ENCODE measurements at regions not wholly inside any gene's neighbourhood (a gene's known extent, or its start where the extent isn't known, plus 50 kb on each side); places are given as distances from the start of the nearest gene placed in this dataset.

DNA sequence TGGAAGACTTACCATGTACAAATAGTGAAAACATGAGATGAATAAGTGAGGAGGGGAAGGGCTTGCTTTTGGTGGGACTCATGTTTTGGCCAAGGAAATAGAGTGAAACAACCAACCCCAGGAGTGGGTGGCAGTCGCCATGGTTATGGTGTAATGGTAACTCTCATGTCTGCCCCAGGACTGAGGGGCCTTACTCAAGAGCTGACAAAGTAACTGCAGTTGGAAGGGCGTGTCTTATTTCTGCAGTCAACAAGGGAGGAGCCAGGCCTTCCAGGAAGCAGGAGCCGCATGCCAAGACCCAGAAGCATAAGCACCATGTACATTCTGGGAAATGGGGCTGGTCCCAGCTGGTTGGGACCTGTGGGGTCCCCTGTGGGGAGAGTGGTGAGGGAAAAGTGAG lies 108.5 kb downstream of the UNC5CL start (continued):
- TF ChIP-seq ZNF586 (CRISPR knock-in tag; conservative IDR thresholded peaks at IDR 0.05): no peak

DNA sequence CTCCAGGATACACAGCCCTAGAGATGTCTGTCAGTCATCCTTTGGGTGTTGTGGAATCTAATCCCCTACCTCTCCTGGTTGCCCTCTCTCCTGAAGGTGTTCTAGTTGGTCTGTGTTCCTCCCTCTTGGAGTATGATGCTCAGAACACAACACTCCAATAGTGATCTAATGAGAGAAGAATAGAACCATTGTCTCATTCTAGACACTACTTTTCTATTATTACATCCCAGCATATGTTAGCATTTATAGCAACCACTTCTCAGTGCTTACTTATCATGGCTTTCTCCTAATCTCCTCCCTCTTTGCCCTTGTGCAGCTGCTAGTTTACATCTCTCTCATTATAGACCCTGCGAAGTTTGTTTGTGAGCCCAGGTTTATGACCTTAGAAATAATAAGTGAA lies 109.0 kb downstream of the UNC5CL start:
- no peaks in the 10 kb centered on the region for H3K9me3 ChIP-seq (replicated peaks; ENCODE audit: control insufficient read depth, insufficient read depth, low read depth, low read length)
- no peak overlapping the region for H2AFZ ChIP-seq (ENCODE audit: low read depth, low read length)
- in situ Hi-C loops (cut with MboI): no loop called here
- no peak for DNase-seq (ENCODE audit: extremely low read depth in 1 of 4, low spot score in 3 of 4)
- H3K79me2 ChIP-seq (ENCODE audit: control insufficient read depth, insufficient read depth, low read length): no peaks in the 10 kb centered on the region
- no peak overlapping the region for H3K27ac ChIP-seq (ENCODE audit: extremely low read depth, low read depth, low read length)
- H4K20me1 ChIP-seq (replicated peaks; ENCODE audit: control insufficient read depth, insufficient read depth, low read length): no peaks in the 10 kb centered on the region
- no peak for FAIRE-seq
- H3K9me1 ChIP-seq (ENCODE audit: control insufficient read depth, insufficient read depth, low read length): no peaks in the 10 kb centered on the region
- no peak overlapping the region for H3K4me2 ChIP-seq (ENCODE audit: insufficient read depth, low read length)
- TF ChIP-seq ZFX (CRISPR knock-in tag; IDR thresholded peaks at IDR 0.05) (no peak), GABPB2 (CRISPR knock-in tag; conservative IDR thresholded peaks at IDR 0.05) (no peak), ZNF551 (CRISPR knock-in tag; IDR thresholded peaks at IDR 0.05) (no peak), MAZ (CRISPR knock-in tag; conservative IDR thresholded peaks at IDR 0.05 in 1 of 2, IDR thresholded peaks at IDR 0.05 in 1 of 2) (no peak), POLR2AphosphoS2 (IDR thresholded peaks at IDR 0.05; ENCODE audit: low read length) (no peak), ZNF354B (CRISPR knock-in tag; IDR thresholded peaks at IDR 0.05) (no peak), U2AF2 (optimal IDR thresholded peaks at IDR 0.05; ENCODE audit: low read depth, low read length) (no peak), POU5F1 (IDR thresholded peaks at IDR 0.05; ENCODE audit: borderline replicate concordance, low read depth, low read length, partially characterized antibody) (no peak), JUN (IDR thresholded peaks at IDR 0.05; ENCODE audit: borderline replicate concordance, low read depth, low read length) (no peak), JUN (CRISPR knock-in tag; IDR thresholded peaks at IDR 0.05; ENCODE audit: borderline replicate concordance) (no peak)
- TF ChIP-seq, protein P1, sequence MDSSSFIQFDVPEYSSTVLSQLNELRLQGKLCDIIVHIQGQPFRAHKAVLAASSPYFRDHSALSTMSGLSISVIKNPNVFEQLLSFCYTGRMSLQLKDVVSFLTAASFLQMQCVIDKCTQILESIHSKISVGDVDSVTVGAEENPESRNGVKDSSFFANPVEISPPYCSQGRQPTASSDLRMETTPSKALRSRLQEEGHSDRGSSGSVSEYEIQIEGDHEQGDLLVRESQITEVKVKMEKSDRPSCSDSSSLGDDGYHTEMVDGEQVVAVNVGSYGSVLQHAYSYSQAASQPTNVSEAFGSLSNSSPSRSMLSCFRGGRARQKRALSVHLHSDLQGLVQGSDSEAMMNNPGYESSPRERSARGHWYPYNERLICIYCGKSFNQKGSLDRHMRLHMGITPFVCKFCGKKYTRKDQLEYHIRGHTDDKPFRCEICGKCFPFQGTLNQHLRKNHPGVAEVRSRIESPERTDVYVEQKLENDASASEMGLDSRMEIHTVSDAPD (CRISPR knock-in tag; IDR thresholded peaks at IDR 0.05): no peak
- H3K36me3 ChIP-seq (ENCODE audit: control insufficient read depth, insufficient read depth, low read length): no peaks in the 10 kb centered on the region
- ChIA-PET CTCF (ENCODE audit: low intra/inter-chr PET ratio) (no interaction called here), POLR2A (interaction anchor here (1.0 to 2.2 kb wide), 2 partner anchors 9 to 10 kb away, joined by 4 to 6 read pairs; no protein-coding TSS in a partner anchor)
- peaks cover 0 to 5% of the 10 kb centered on the region in 2 experiments; a peak in 2 of 5 replicates for H3K4me1 ChIP-seq (replicated peaks in 1 of 2; ENCODE audit: control insufficient read depth in 2 of 2, insufficient read depth in 2 of 2, low read length in 2 of 2)
- 28% methylated on average over 1 of the region's 1 CpG for WGBS (ENCODE audit: insufficient coverage, low coverage, missing lambda C conversion rate)
- intact Hi-C loops (cut with micrococcal nuclease): no loop called here
- no peak overlapping the region for H3K9ac ChIP-seq (ENCODE audit: insufficient read depth in 1 of 2, low read depth in 2 of 2, low read length in 2 of 2)
- no peak overlapping the region for H3K4me3 ChIP-seq
- ATAC-seq: no peak
- BruUV-seq (replicated peaks): no TSS peak
- H3K27me3 ChIP-seq (ENCODE audit: control insufficient read depth in 2 of 2, insufficient read depth in 2 of 2, low read length in 2 of 2): peaks cover 23 to 25% of the 10 kb centered on the region in 2 experiments; a peak in 4 of 5 replicates
